HG03103 (cell line): ENCODE measurements at regions not wholly inside any gene's neighbourhood (a gene's known extent, or its start where the extent isn't known, plus 50 kb on each side); places are given as distances from the start of the nearest gene placed in this dataset.
"Not testable (repeated sequence)": the region's sequence is repeated elsewhere in the genome, so short reads cannot be mapped to it uniquely, and the experiment has no call there.

Experiments used
- ATAC-seq: cut with Tn5 transposase; IDR thresholded peaks from one replicate; pipeline ENCODE4 v1.9.1; 2021; ENCODE audit warnings: low read depth; ENCODE audit not compliant: unreplicated experiment

- ATAC-seq = no peak
Observed at GRCh38 chr4:169342906-169343564, 72.3 kb upstream of the SH3RF1 start.

- ATAC-seq = no peak
Observed at GRCh38 chr4:169342159-169342860, 71.6 kb upstream of the SH3RF1 start.

- ATAC-seq = peak; percentile 43
Observed at GRCh38 chr4:169341490-169341889, 70.7 kb upstream of the SH3RF1 start.

GRCh38 chr4:169340834-169341233 lies 70.1 kb upstream of the SH3RF1 start:
- ATAC-seq = no peak

GRCh38 chr4:169338241-169338640 lies 67.5 kb upstream of the SH3RF1 start:
- no peak for ATAC-seq

GRCh38 chr4:169337510-169337909 lies 66.8 kb upstream of the SH3RF1 start:
- ATAC-seq = no peak

- no peak for ATAC-seq
Observed at GRCh38 chr4:169335331-169335730, 64.6 kb upstream of the SH3RF1 start.

GRCh38 chr4:169334335-169334734 lies 63.6 kb upstream of the SH3RF1 start:
- ATAC-seq = no peak

GRCh38 chr4:169333265-169333664 lies 62.5 kb upstream of the SH3RF1 start:
- no peak for ATAC-seq

- ATAC-seq = no peak
Observed at GRCh38 chr4:169332583-169332982, 61.8 kb upstream of the SH3RF1 start.

GRCh38 chr4:169330811-169331210 lies 60.1 kb upstream of the SH3RF1 start:
- ATAC-seq = no peak

GRCh38 chr4:169330095-169330494 lies 59.3 kb upstream of the SH3RF1 start:
- ATAC-seq = no peak

- ATAC-seq = no peak
Observed at GRCh38 chr4:169327951-169328350, 57.2 kb upstream of the SH3RF1 start.

- ATAC-seq = not testable (repeated sequence)
Observed at GRCh38 chr4:169323925-169324324, 53.2 kb upstream of the SH3RF1 start.

GRCh38 chr4:169322833-169323232 lies 52.1 kb upstream of the SH3RF1 start:
- not testable (repeated sequence) for ATAC-seq
